OCI-LY7 (cell line): ENCODE measurements at regions not wholly inside any gene's neighbourhood (a gene's known extent, or its start where the extent isn't known, plus 50 kb on each side); places are given as distances from the start of the nearest gene placed in this dataset.

Source experiments
- BruUV-seq: library from RNA; stranded (reverse); fragments of 400-500 nt; replicated peaks from 2 replicates; lab custom pipeline; 2021; lab: Mats Ljungman, UMichigan
- CTCF ChIA-PET: fragments of 300-600 bp; sonication (Branson Sonifier 250); formaldehyde crosslinking; loops from one replicate; lab custom pipeline; 2022; ENCODE audit warnings: antibody characterized with exemption; ENCODE audit not compliant: unreplicated experiment; lab: Charles Lee
- POLR2A ChIA-PET: fragments of 300-600 bp; sonication (Branson Sonifier 250); formaldehyde crosslinking; loops from one replicate; lab custom pipeline; 2022; ENCODE audit warnings: antibody characterized with exemption; lab: Charles Lee
- DNase-seq: peaks from one replicate; pipeline ENCODE4 v3.0.0-alpha.2; 2015; ENCODE audit warnings: low spot score
- H2AFZ ChIP-seq: fragments of 200-600 bp; sonication (generic), shearing (Covaris generic); 2 replicates; pipeline ENCODE4 v1.6.1; 2014; ENCODE audit warnings: mild to moderate bottlenecking, antibody characterized with exemption, low read length, moderate library complexity
- H3K27ac ChIP-seq: fragments of 200-600 bp; sonication (generic); 2 replicates; pipeline ENCODE4 v1.5.1; 2014; ENCODE audit warnings: mixed run types, low read depth, mild to moderate bottlenecking, moderate library complexity, low read length, inconsistent platforms; ENCODE audit not compliant: poor library complexity, severe bottlenecking
- H3K36me3 ChIP-seq: fragments of 200-600 bp; sonication (generic); 2 replicates; pipeline ENCODE4 v1.6.1; 2014; ENCODE audit warnings: mild to moderate bottlenecking, antibody characterized with exemption, low read length, moderate library complexity, mixed read lengths; ENCODE audit not compliant: insufficient read depth
- H3K4me1 ChIP-seq: fragments of 200-600 bp; sonication (generic); 2 replicates; pipeline ENCODE4 v1.5.1; 2014; ENCODE audit warnings: mild to moderate bottlenecking, low read length; ENCODE audit not compliant: insufficient read depth, poor library complexity, severe bottlenecking
- H3K4me2 ChIP-seq: fragments of 200-600 bp; sonication (generic); 2 replicates; pipeline ENCODE4 v1.6.1; 2014; ENCODE audit warnings: mild to moderate bottlenecking, low read length
- H3K4me3 ChIP-seq: fragments of 200-600 bp; sonication (generic); 2 replicates; pipeline ENCODE4 v1.5.1; 2014; ENCODE audit warnings: mild to moderate bottlenecking, low read depth, low read length; ENCODE audit not compliant: poor library complexity, severe bottlenecking
- H3K79me2 ChIP-seq: fragments of 200-600 bp; sonication (generic); 2 replicates; pipeline ENCODE4 v1.6.1; 2016; ENCODE audit warnings: low read depth, mild to moderate bottlenecking, low read length, moderate library complexity, mixed read lengths; ENCODE audit not compliant: insufficient read depth
- H3K9me2 ChIP-seq: fragments of 200-600 bp; sonication (generic); 2 replicates; pipeline ENCODE4 v1.6.1; 2016; ENCODE audit warnings: mild to moderate bottlenecking, low read length, mixed read lengths; ENCODE audit not compliant: insufficient read depth
- H3K9me3 ChIP-seq: fragments of 200-600 bp; sonication (generic); 2 replicates; pipeline ENCODE4 v1.6.1; 2014; ENCODE audit warnings: mild to moderate bottlenecking, mixed run types, low read length, mixed read lengths
- H4K20me1 ChIP-seq: fragments of 200-600 bp; sonication (generic); 2 replicates; pipeline ENCODE4 v1.6.1; 2014; ENCODE audit warnings: mild to moderate bottlenecking, antibody characterized with exemption, low read length, moderate library complexity, mixed read lengths; ENCODE audit not compliant: insufficient read depth
- CTCF ChIP-seq: fragments of 200-600 bp; sonication (generic); conservative IDR thresholded peaks from 2 replicates; pipeline ENCODE4 v1.5.1; 2014; ENCODE audit warnings: mild to moderate bottlenecking, antibody characterized with exemption, low read length, moderate library complexity, mixed read lengths
- EZH2phosphoT487 ChIP-seq: fragments of 200-600 bp; sonication (generic); IDR thresholded peaks from 2 replicates; pipeline ENCODE4 v1.6.1; 2018; ENCODE audit warnings: low read depth, borderline replicate concordance, mild to moderate bottlenecking, mixed run types, antibody characterized with exemption, low read length, moderate library complexity, mixed read lengths
- intact Hi-C: fragments of 100-400 bp; cut with micrococcal nuclease; formaldehyde crosslinking; loops from one replicate; pipeline ENCODE4 v1.10.0; 2022; ENCODE audit not compliant: unreplicated experiment

GRCh38 chr6:113651120-113651519, 206.0 kb upstream of the MARCKS start:
- CTCF ChIA-PET: no interaction called here
- Histone ChIP-seq H3K4me1 (peaks cover 49% of the 10 kb centered on the region), H3K4me2 (peak overlapping the region; percentile 30), H3K36me3 (no peaks in the 10 kb centered on the region), H3K27ac (no peak overlapping the region), H3K4me3 (no peak overlapping the region), H3K79me2 (no peaks in the 10 kb centered on the region), H4K20me1 (no peaks in the 10 kb centered on the region), H3K9me3 (no peaks in the 10 kb centered on the region), H2AFZ (peak overlapping the region; percentile 79), H3K9me2 (no peaks in the 10 kb centered on the region)
- DNase-seq: no peak
- BruUV-seq: no TSS peak
- intact Hi-C loops: no loop called here
- TF ChIP-seq EZH2phosphoT487: no peak
- TF ChIP-seq CTCF: no peak
- POLR2A ChIA-PET: interaction anchor here (0.6 to 1.5 kb wide), 10 partner anchors 9 to 218 kb away, joined by 3 to 6 read pairs (median 3); no protein-coding TSS in a partner anchor

- intact Hi-C loops: no loop called here
- Histone ChIP-seq H3K9me2 (no peaks in the 10 kb centered on the region), H3K4me2 (peak overlapping the region; percentile 42), H4K20me1 (no peaks in the 10 kb centered on the region), H3K9me3 (no peaks in the 10 kb centered on the region), H2AFZ (0 out of 2 replicates have a peak overlapping the region, but pooled peaks have one; percentile 47), H3K79me2 (no peaks in the 10 kb centered on the region), H3K27ac (no peak overlapping the region), H3K4me3 (no peak overlapping the region), H3K36me3 (no peaks in the 10 kb centered on the region), H3K4me1 (peaks cover 44% of the 10 kb centered on the region)
- BruUV-seq: no TSS peak
- ChIA-PET CTCF (no interaction called here), POLR2A (interaction anchor here (0.7 to 1.5 kb wide), 3 partner anchors 9 to 20 kb away, joined by 3 to 4 read pairs (median 4); no protein-coding TSS in a partner anchor)
- peak; percentile 33 for DNase-seq
- TF ChIP-seq EZH2phosphoT487 (no peak), CTCF (no peak)
Measured at GRCh38 chr6:113651920-113652319, 205.2 kb upstream of the MARCKS start.

- Histone ChIP-seq H3K79me2 (no peaks in the 10 kb centered on the region), H3K4me1 (peaks cover 36% of the 10 kb centered on the region), H3K36me3 (no peaks in the 10 kb centered on the region), H3K4me2 (no peak overlapping the region), H3K4me3 (no peak overlapping the region), H3K27ac (no peak overlapping the region), H2AFZ (no peak overlapping the region), H4K20me1 (no peaks in the 10 kb centered on the region), H3K9me3 (no peaks in the 10 kb centered on the region), H3K9me2 (no peaks in the 10 kb centered on the region)
- ChIA-PET CTCF (no interaction called here), POLR2A (no interaction called here)
- BruUV-seq: no TSS peak
- no peak for TF ChIP-seq CTCF
- no peak for TF ChIP-seq EZH2phosphoT487
- intact Hi-C loops: no loop called here
- no peak for DNase-seq
Measured at GRCh38 chr6:113653275-113653674, 203.9 kb upstream of the MARCKS start.
